CD8-positive, alpha-beta memory T cell (primary cell): ENCODE measurements at regions not wholly inside any gene's neighbourhood (a gene's known extent, or its start where the extent isn't known, plus 50 kb on each side); places are given as distances from the start of the nearest gene placed in this dataset.

ENCODE experiments used
- CTCF ChIA-PET: fragments of 350-600 bp; sonication (Branson Sonifier 250); formaldehyde crosslinking; loops from one replicate; lab custom pipeline; 2021; ENCODE audit warnings: antibody characterized with exemption; lab: Charles Lee
- POLR2A ChIA-PET: fragments of 350-600 bp; sonication (Branson Sonifier 250); formaldehyde crosslinking; loops from one replicate; lab custom pipeline; 2021; ENCODE audit warnings: antibody characterized with exemption; lab: Charles Lee
- DNase-seq, 5 donors: peaks; one replicate each; pipeline versions ENCODE4 v3.0.0 to v3.0.0-alpha.2; 2020 to 2022; ENCODE audit warnings: mixed read lengths in 1 of 5
- H3K27ac ChIP-seq: one replicate; pipeline ENCODE4 v1.7.0; 2013; ENCODE audit warnings: low read depth, mild to moderate bottlenecking, low read length, moderate library complexity
- H3K27me3 ChIP-seq: 2 replicates; pipeline ENCODE4 v1.7.0; 2013; ENCODE audit warnings: low read length, mild to moderate bottlenecking; ENCODE audit not compliant: insufficient read depth, poor library complexity, severe bottlenecking
- H3K36me3 ChIP-seq: 2 replicates; pipeline ENCODE4 v1.7.0; 2013; ENCODE audit warnings: mild to moderate bottlenecking, low read length, moderate library complexity; ENCODE audit not compliant: insufficient read depth
- H3K4me1 ChIP-seq: 2 replicates; pipeline ENCODE4 v1.7.0; 2013; ENCODE audit warnings: mild to moderate bottlenecking, low read length, moderate library complexity; ENCODE audit not compliant: insufficient read depth
- H3K4me3 ChIP-seq: 2 replicates; pipeline ENCODE4 v1.7.0; 2013; ENCODE audit warnings: mild to moderate bottlenecking, low read length
- H3K9me3 ChIP-seq: 2 replicates; pipeline ENCODE4 v1.7.0; 2013; ENCODE audit warnings: mild to moderate bottlenecking, low read length
- H3K27ac Mint-ChIP-seq, 8 donors: one replicate each; pipeline ENCODE4 v1.8.0; 2020 to 2021; ENCODE audit warnings: mixed read lengths in 8 of 8, mild to moderate bottlenecking in 6 of 8, inconsistent platforms in 3 of 8, moderate library complexity in 3 of 8
- H3K27me3 Mint-ChIP-seq, 2 donors: one replicate each; pipeline ENCODE4 v1.8.0; 2020 to 2021; ENCODE audit warnings: mixed read lengths in 2 of 2, mild to moderate bottlenecking in 1 of 2, moderate library complexity in 1 of 2
- H3K36me3 Mint-ChIP-seq, 3 donors: one replicate each; pipeline ENCODE4 v1.8.0; 2020 to 2021; ENCODE audit warnings: mixed read lengths in 3 of 3, inconsistent platforms in 1 of 3, mild to moderate bottlenecking in 1 of 3
- H3K4me1 Mint-ChIP-seq, 3 donors: one replicate each; pipeline ENCODE4 v1.8.0; 2020 to 2021; ENCODE audit warnings: mixed read lengths in 3 of 3, inconsistent platforms in 1 of 3, mild to moderate bottlenecking in 1 of 3
- H3K4me3 Mint-ChIP-seq, 7 donors: one replicate each; pipeline ENCODE4 v1.8.0; 2020 to 2021; ENCODE audit warnings: mixed read lengths in 7 of 7, mild to moderate bottlenecking in 6 of 7, moderate library complexity in 4 of 7, inconsistent platforms in 2 of 7
- H3K9me3 Mint-ChIP-seq, 5 donors: one replicate each; pipeline ENCODE4 v1.8.0; 2020 to 2022; ENCODE audit warnings: mixed read lengths in 5 of 5, mild to moderate bottlenecking in 3 of 5, moderate library complexity in 2 of 5, inconsistent platforms in 1 of 5

DNA sequence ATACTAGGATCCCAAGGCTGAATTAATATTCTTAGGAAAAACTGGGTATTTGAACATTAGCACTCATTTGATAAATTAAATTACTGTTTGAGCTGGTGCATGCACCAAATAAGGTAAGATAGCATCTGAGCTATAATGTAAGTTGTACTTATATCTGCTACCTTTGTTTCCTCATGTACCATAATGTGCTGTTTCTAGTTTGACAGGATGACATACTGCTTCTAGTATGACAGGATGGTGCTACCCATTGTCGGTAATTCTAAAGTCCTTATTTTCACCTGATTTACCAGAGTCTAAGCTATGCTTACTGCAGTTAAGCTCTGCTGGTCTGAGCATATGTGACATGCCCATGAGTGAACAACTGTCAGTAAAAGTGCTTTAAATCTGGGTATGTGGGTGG lies 1017.5 kb upstream of the IGFBP7 start:
- no peak for DNase-seq
- Mint-ChIP-seq H3K27ac (no peak overlapping the region), H3K4me1 (no peaks in the 10 kb centered on the region), H3K9me3 (peaks cover 4 to 24% (median 9%) of the 10 kb centered on the region in 5 donors), H3K4me3 (no peak overlapping the region), H3K27me3 (no peaks in the 10 kb centered on the region), H3K36me3 (no peaks in the 10 kb centered on the region)
- POLR2A ChIA-PET = no interaction called here
- CTCF ChIA-PET = no interaction called here
- Histone ChIP-seq H3K4me3 (no peak overlapping the region), H3K36me3 (no peaks in the 10 kb centered on the region), H3K27ac (no peak overlapping the region), H3K27me3 (no peaks in the 10 kb centered on the region), H3K9me3 (no peaks in the 10 kb centered on the region), H3K4me1 (no peaks in the 10 kb centered on the region)

DNA sequence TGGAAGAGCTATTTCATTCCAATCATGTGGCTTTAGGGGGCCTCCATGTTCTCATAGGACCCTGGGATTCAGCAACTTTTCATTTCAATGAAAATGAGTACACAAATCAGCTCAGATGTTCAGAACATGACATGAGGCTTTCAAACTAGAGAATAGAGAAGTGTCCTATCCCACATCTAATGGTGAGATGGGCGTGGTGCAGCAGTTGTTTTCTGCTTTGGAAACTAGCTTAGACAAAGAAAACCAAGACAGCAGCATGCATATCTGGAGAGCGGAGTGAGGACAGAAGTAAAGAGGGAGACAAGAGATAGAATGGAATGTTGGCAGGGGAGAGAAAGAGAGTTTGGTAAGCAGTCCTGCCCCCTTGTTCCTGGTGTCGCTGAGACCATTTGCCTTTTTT lies 1009.1 kb upstream of the IGFBP7 start:
- Mint-ChIP-seq H3K27me3 (no peaks in the 10 kb centered on the region), H3K4me3 (no peak overlapping the region), H3K36me3 (no peaks in the 10 kb centered on the region), H3K9me3 (peaks cover 3 to 36% (median 16%) of the 10 kb centered on the region in 5 donors), H3K4me1 (no peaks in the 10 kb centered on the region), H3K27ac (no peak overlapping the region)
- ChIA-PET POLR2A (no interaction called here), CTCF (no interaction called here)
- Histone ChIP-seq H3K36me3 (no peaks in the 10 kb centered on the region), H3K4me1 (no peaks in the 10 kb centered on the region), H3K27ac (no peak overlapping the region), H3K9me3 (no peaks in the 10 kb centered on the region), H3K27me3 (no peaks in the 10 kb centered on the region), H3K4me3 (no peak overlapping the region)
- no peak for DNase-seq

DNA sequence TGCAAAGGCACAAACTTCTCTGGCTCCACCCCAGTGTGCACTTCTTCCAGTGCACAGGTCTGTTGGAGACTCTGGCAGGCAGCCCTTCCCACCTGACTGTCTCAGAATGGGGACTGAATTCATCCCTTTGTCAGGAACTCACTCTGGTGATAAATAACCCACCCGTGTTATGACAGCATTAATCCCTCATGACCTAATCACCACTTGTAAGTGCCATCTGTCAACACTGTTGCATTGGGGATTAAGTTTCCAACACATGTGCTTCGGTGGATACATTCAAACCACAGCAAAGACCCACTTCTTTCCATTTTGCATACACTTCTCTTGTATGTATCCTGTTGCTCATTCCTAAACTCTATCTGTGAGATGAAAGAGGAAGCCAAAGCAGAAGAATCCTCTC lies 1002.9 kb upstream of the IGFBP7 start:
- H3K4me1 ChIP-seq = no peaks in the 10 kb centered on the region
- no peak overlapping the region for H3K4me3 Mint-ChIP-seq
- H3K27me3 Mint-ChIP-seq = no peaks in the 10 kb centered on the region
- no peak overlapping the region for H3K27ac Mint-ChIP-seq
- H3K9me3 Mint-ChIP-seq = peaks cover 3 to 45% (median 10%) of the 10 kb centered on the region in 5 donors
- no peaks in the 10 kb centered on the region for H3K27me3 ChIP-seq
- DNase-seq = no peak
- H3K36me3 Mint-ChIP-seq = no peaks in the 10 kb centered on the region
- no peak overlapping the region for H3K27ac ChIP-seq
- H3K36me3 ChIP-seq = no peaks in the 10 kb centered on the region
- H3K4me3 ChIP-seq = no peak overlapping the region
- ChIA-PET CTCF (no interaction called here), POLR2A (no interaction called here)
- H3K4me1 Mint-ChIP-seq = no peaks in the 10 kb centered on the region
- no peaks in the 10 kb centered on the region for H3K9me3 ChIP-seq

DNA sequence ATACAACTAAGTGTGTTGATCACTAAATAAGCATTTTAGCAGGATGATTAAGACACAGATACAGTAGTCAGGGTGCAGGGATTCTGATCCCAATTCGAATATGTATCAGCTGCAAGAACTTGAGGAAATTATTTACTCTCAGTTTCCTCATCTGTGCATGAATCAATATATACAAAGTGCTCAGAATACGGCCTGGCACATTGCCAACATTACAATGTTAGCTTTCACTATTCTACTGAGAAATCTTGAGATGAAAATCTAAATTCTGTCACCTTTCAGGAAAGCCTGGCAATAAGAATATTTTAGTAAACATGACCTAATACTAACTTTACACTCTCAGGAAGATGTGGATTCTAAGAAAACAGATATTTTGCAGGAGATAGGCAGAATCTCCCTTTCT lies 1001.6 kb upstream of the IGFBP7 start:
- no peaks in the 10 kb centered on the region for H3K36me3 ChIP-seq
- no peak for DNase-seq
- Mint-ChIP-seq H3K36me3 (no peaks in the 10 kb centered on the region), H3K9me3 (peaks cover 0 to 40% (median 10%) of the 10 kb centered on the region in 5 donors), H3K4me3 (no peak overlapping the region), H3K27me3 (no peaks in the 10 kb centered on the region), H3K4me1 (no peaks in the 10 kb centered on the region), H3K27ac (no peak overlapping the region)
- no peaks in the 10 kb centered on the region for H3K27me3 ChIP-seq
- no peaks in the 10 kb centered on the region for H3K9me3 ChIP-seq
- H3K4me1 ChIP-seq = no peaks in the 10 kb centered on the region
- no peak overlapping the region for H3K27ac ChIP-seq
- ChIA-PET POLR2A (no interaction called here), CTCF (no interaction called here)
- H3K4me3 ChIP-seq = no peak overlapping the region

DNA sequence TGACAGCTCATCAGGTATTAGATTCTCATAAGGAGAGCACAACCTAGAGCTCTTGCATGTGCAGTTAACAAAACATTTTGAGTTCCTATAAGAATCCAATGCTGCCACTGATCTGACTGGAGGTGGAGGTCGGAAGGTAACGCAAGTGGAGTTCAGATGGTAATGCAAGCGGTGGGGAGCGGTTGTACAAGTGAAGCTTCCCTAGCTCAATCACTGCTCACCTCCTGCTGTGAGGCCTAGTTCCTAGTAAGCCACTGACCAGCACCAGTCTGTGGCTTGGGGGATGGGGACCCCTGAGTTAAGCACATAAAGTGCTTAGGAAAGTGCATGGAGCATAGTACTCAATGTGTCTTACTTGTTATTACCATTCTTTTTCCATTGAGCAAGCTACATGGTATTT lies 983.2 kb upstream of the IGFBP7 start:
- POLR2A ChIA-PET = no interaction called here
- no peak overlapping the region for H3K4me3 Mint-ChIP-seq

DNA sequence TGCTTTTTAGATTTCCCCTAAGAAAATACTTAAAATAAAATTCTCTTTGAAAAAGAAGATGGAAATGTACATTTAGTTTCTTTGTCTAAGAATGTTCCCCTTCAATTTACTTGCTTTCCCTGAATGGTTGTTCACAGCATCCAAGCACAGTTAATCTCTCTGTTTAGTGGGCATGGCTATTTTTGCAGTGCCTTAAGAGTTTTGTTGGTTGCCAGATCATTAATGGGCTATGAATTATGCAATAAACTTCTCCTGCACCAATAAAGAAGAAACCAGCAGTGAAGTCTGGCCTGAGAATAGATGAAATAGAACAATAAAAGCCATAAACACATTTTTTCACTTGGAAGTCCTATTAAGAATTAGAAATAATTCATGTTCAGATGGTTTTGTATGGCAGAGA lies 980.4 kb upstream of the IGFBP7 start:
- POLR2A ChIA-PET = no interaction called here
- H3K27ac ChIP-seq = no peak overlapping the region
- Mint-ChIP-seq H3K36me3 (no peaks in the 10 kb centered on the region), H3K27me3 (no peaks in the 10 kb centered on the region), H3K4me1 (no peaks in the 10 kb centered on the region), H3K9me3 (peaks cover 2 to 29% (median 4%) of the 10 kb centered on the region in 5 donors), H3K4me3 (no peak overlapping the region), H3K27ac (no peak overlapping the region)
- no peak overlapping the region for H3K4me3 ChIP-seq
- DNase-seq = no peak
- no peaks in the 10 kb centered on the region for H3K4me1 ChIP-seq
- no peaks in the 10 kb centered on the region for H3K27me3 ChIP-seq
- no peaks in the 10 kb centered on the region for H3K36me3 ChIP-seq
- H3K9me3 ChIP-seq = no peaks in the 10 kb centered on the region
- CTCF ChIA-PET = no interaction called here

More for the DNA sequence above, 983.2 kb upstream of the IGFBP7 start:
- Mint-ChIP-seq H3K27ac (no peak overlapping the region), H3K27me3 (no peaks in the 10 kb centered on the region), H3K36me3 (no peaks in the 10 kb centered on the region), H3K9me3 (peaks cover 0 to 24% (median 2%) of the 10 kb centered on the region in 5 donors), H3K4me1 (no peaks in the 10 kb centered on the region)
- Histone ChIP-seq H3K36me3 (no peaks in the 10 kb centered on the region), H3K4me1 (no peaks in the 10 kb centered on the region), H3K27ac (no peak overlapping the region), H3K9me3 (no peaks in the 10 kb centered on the region), H3K4me3 (no peak overlapping the region), H3K27me3 (no peaks in the 10 kb centered on the region)
- CTCF ChIA-PET = no interaction called here
- no peak for DNase-seq

DNA sequence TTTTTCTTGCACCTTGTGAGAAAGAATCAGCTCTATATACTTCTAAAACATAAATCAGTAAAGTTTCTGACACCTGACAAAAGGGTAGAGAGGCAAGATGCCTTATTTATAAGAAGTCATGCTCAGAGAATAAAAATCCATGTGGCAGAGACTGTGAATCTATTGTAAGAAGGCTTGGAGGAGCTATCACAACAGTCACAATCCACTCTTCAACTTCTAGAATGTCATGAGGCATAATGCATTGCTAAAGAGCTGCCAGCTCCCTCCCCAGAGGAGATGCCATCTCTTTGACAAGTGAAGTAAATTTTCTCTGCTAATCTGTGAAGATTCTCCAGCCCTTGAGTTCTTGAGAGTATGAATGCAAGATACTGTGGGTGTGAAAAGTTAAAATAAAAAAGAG lies 971.2 kb upstream of the IGFBP7 start:
- Mint-ChIP-seq H3K4me3 (no peak overlapping the region), H3K9me3 (peaks cover 5 to 41% (median 11%) of the 10 kb centered on the region in 5 donors), H3K27me3 (no peaks in the 10 kb centered on the region), H3K27ac (no peak overlapping the region), H3K4me1 (no peaks in the 10 kb centered on the region), H3K36me3 (no peaks in the 10 kb centered on the region)
- POLR2A ChIA-PET = no interaction called here
- Histone ChIP-seq H3K27me3 (no peaks in the 10 kb centered on the region), H3K4me1 (no peaks in the 10 kb centered on the region), H3K27ac (no peak overlapping the region), H3K9me3 (no peaks in the 10 kb centered on the region), H3K4me3 (no peak overlapping the region), H3K36me3 (no peaks in the 10 kb centered on the region)
- no peak for DNase-seq
- CTCF ChIA-PET = no interaction called here

DNA sequence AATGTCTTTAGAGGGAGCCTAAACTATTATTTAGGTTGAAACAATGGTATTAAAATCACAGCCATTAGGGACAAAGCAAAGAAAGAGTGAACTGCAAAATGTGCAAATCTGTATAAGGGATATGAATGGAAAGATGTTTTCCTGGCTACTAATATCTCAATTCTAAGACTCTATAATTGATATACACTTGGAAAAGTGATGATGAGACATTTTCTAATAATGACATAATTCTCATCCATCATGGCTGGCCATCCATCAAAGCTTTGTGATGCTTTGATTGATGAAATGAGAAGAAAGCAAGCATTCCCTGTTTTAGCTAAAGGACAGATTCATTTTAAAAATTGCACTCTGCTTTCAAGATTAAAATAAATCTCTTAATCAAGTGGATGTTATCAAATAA lies 965.5 kb upstream of the IGFBP7 start:
- Mint-ChIP-seq H3K4me1 (no peaks in the 10 kb centered on the region), H3K36me3 (no peaks in the 10 kb centered on the region), H3K4me3 (no peak overlapping the region), H3K27ac (no peak overlapping the region), H3K9me3 (peaks cover 11 to 36% (median 16%) of the 10 kb centered on the region in 5 donors), H3K27me3 (no peaks in the 10 kb centered on the region)
- H3K4me1 ChIP-seq = no peaks in the 10 kb centered on the region
- H3K9me3 ChIP-seq = no peaks in the 10 kb centered on the region
- H3K27me3 ChIP-seq = no peaks in the 10 kb centered on the region
- CTCF ChIA-PET = no interaction called here
- DNase-seq = no peak
- POLR2A ChIA-PET = no interaction called here
- H3K36me3 ChIP-seq = no peaks in the 10 kb centered on the region
- no peak overlapping the region for H3K27ac ChIP-seq
- H3K4me3 ChIP-seq = no peak overlapping the region

DNA sequence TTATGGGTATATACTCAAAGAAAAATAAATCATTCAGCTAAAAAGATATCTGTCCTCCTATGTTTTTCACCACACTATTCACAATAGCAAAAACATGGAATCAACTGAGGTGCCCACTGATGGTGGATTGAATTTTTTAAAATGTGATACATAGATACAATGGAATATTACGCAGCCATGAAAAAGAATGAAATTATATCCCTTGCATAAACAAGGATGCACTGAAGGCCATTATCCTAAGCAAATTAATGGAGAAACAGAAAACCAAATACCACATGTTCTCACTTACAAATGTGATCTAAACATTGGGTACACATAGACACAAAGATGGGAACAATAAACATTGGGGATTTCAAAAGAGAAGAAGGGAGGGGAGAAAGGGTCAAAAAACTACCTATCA lies 964.2 kb upstream of the IGFBP7 start:
- H3K4me1 Mint-ChIP-seq = no peaks in the 10 kb centered on the region
- POLR2A ChIA-PET = no interaction called here

More for the DNA sequence above, 964.2 kb upstream of the IGFBP7 start:
- Histone ChIP-seq H3K4me1 (no peaks in the 10 kb centered on the region), H3K27me3 (no peaks in the 10 kb centered on the region), H3K36me3 (no peaks in the 10 kb centered on the region), H3K4me3 (no peak overlapping the region), H3K27ac (no peak overlapping the region), H3K9me3 (no peaks in the 10 kb centered on the region)
- Mint-ChIP-seq H3K27ac (no peak overlapping the region), H3K27me3 (no peaks in the 10 kb centered on the region), H3K9me3 (peaks cover 11 to 29% (median 21%) of the 10 kb centered on the region in 5 donors), H3K4me3 (no peak overlapping the region), H3K36me3 (no peaks in the 10 kb centered on the region)
- CTCF ChIA-PET = no interaction called here
- DNase-seq = no peak
